ENCODE measurements at regions not wholly inside any gene's neighbourhood (a gene's known extent, or its start where the extent isn't known, plus 50 kb on each side); places are given as distances from the start of the nearest gene placed in this dataset.

- no peak for DNase-seq (ENCODE audit: low read depth, low spot score)
These were observed 1327.6 kb downstream of the UQCRFS1 start for GRCh38 chr19:27885359-27885758.

GRCh38 chr19:27884376-27884775 lies 1328.6 kb downstream of the UQCRFS1 start:
- WGBS (ENCODE audit: insufficient coverage, insufficient read length): no CpG with 5 or more reads among the region's 2 CpGs

More at GRCh38 chr19:27885359-27885758, 1327.6 kb downstream of the UQCRFS1 start:
- H3K36me3 ChIP-seq (ENCODE audit: control insufficient read depth, insufficient read depth, low read length): no peaks in the 10 kb centered on the region
- no peak overlapping the region for H3K27ac ChIP-seq (ENCODE audit: low read length)
- H3K9me3 ChIP-seq (ENCODE audit: control insufficient read depth, insufficient read depth, low read length): peaks cover 11% of the 10 kb centered on the region
- WGBS (ENCODE audit: insufficient coverage, insufficient read length): no CpG with 5 or more reads among the region's 7 CpGs
- H3K4me3 ChIP-seq (ENCODE audit: low read length): no peak overlapping the region
- H3K27me3 ChIP-seq (ENCODE audit: control insufficient read depth, insufficient read depth, low read length): no peaks in the 10 kb centered on the region
- H3K4me1 ChIP-seq (ENCODE audit: control insufficient read depth, insufficient read depth, low read length): no peaks in the 10 kb centered on the region

GRCh38 chr19:27881213-27881612 lies 1331.7 kb downstream of the UQCRFS1 start:
- Histone ChIP-seq H3K36me3 (ENCODE audit: control insufficient read depth, insufficient read depth, low read length) (no peaks in the 10 kb centered on the region), H3K27ac (ENCODE audit: low read length) (no peak overlapping the region), H3K9me3 (ENCODE audit: control insufficient read depth, insufficient read depth, low read length) (peaks cover 10% of the 10 kb centered on the region; the same call in 1 of the 2 replicates), H3K27me3 (ENCODE audit: control insufficient read depth, insufficient read depth, low read length) (no peaks in the 10 kb centered on the region), H3K4me1 (ENCODE audit: control insufficient read depth, insufficient read depth, low read length) (no peaks in the 10 kb centered on the region), H3K4me3 (ENCODE audit: low read length) (no peak overlapping the region)
- WGBS (ENCODE audit: insufficient coverage, insufficient read length): no CpG with 5 or more reads among the region's 3 CpGs
- DNase-seq (ENCODE audit: low read depth, low spot score): no peak

More at GRCh38 chr19:27884376-27884775, 1328.6 kb downstream of the UQCRFS1 start:
- H3K4me1 ChIP-seq (ENCODE audit: control insufficient read depth, insufficient read depth, low read length): no peaks in the 10 kb centered on the region
- no peaks in the 10 kb centered on the region for H3K36me3 ChIP-seq (ENCODE audit: control insufficient read depth, insufficient read depth, low read length)
- peaks cover 13% of the 10 kb centered on the region for H3K9me3 ChIP-seq (ENCODE audit: control insufficient read depth, insufficient read depth, low read length)
- no peaks in the 10 kb centered on the region for H3K27me3 ChIP-seq (ENCODE audit: control insufficient read depth, insufficient read depth, low read length)
- no peak overlapping the region for H3K27ac ChIP-seq (ENCODE audit: low read length)
- no peak for DNase-seq (ENCODE audit: low read depth, low spot score)
- no peak overlapping the region for H3K4me3 ChIP-seq (ENCODE audit: low read length)

- Histone ChIP-seq H3K9me3 (ENCODE audit: control insufficient read depth, insufficient read depth, low read length) (peaks cover 13% of the 10 kb centered on the region), H3K27ac (ENCODE audit: low read length) (no peak overlapping the region)
- no CpG with 5 or more reads among the region's 6 CpGs for WGBS (ENCODE audit: insufficient coverage, insufficient read length)
These were observed 1335.9 kb downstream of the UQCRFS1 start for GRCh38 chr19:27876976-27877512.

GRCh38 chr19:27876489-27876888 lies 1336.5 kb downstream of the UQCRFS1 start:
- peaks cover 13% of the 10 kb centered on the region for H3K9me3 ChIP-seq (ENCODE audit: control insufficient read depth, insufficient read depth, low read length)

More at GRCh38 chr19:27876976-27877512, 1335.9 kb downstream of the UQCRFS1 start:
- DNase-seq (ENCODE audit: low read depth, low spot score): no peak
- no peak overlapping the region for H3K4me3 ChIP-seq (ENCODE audit: low read length)
- no peaks in the 10 kb centered on the region for H3K4me1 ChIP-seq (ENCODE audit: control insufficient read depth, insufficient read depth, low read length)
- H3K27me3 ChIP-seq (ENCODE audit: control insufficient read depth, insufficient read depth, low read length): no peaks in the 10 kb centered on the region
- H3K36me3 ChIP-seq (ENCODE audit: control insufficient read depth, insufficient read depth, low read length): no peaks in the 10 kb centered on the region

GRCh38 chr19:27872370-27872769 lies 1340.6 kb downstream of the UQCRFS1 start:
- 100% methylated on average over 3 of the region's 4 CpGs for WGBS (ENCODE audit: insufficient coverage, insufficient read length)
- DNase-seq (ENCODE audit: low read depth, low spot score): no peak
- no peaks in the 10 kb centered on the region for H3K36me3 ChIP-seq (ENCODE audit: control insufficient read depth, insufficient read depth, low read length)
- H3K27ac ChIP-seq (ENCODE audit: low read length): no peak overlapping the region
- peaks cover 7% of the 10 kb centered on the region for H3K9me3 ChIP-seq (ENCODE audit: control insufficient read depth, insufficient read depth, low read length)
- no peak overlapping the region for H3K4me3 ChIP-seq (ENCODE audit: low read length)
- H3K27me3 ChIP-seq (ENCODE audit: control insufficient read depth, insufficient read depth, low read length): no peaks in the 10 kb centered on the region
- no peaks in the 10 kb centered on the region for H3K4me1 ChIP-seq (ENCODE audit: control insufficient read depth, insufficient read depth, low read length)

More at GRCh38 chr19:27876489-27876888, 1336.5 kb downstream of the UQCRFS1 start:
- no peak overlapping the region for H3K4me3 ChIP-seq (ENCODE audit: low read length)
- no peak overlapping the region for H3K27ac ChIP-seq (ENCODE audit: low read length)
- no peaks in the 10 kb centered on the region for H3K27me3 ChIP-seq (ENCODE audit: control insufficient read depth, insufficient read depth, low read length)
- no CpG with 5 or more reads among the region's 3 CpGs for WGBS (ENCODE audit: insufficient coverage, insufficient read length)
- H3K36me3 ChIP-seq (ENCODE audit: control insufficient read depth, insufficient read depth, low read length): no peaks in the 10 kb centered on the region
- no peak for DNase-seq (ENCODE audit: low read depth, low spot score)
- H3K4me1 ChIP-seq (ENCODE audit: control insufficient read depth, insufficient read depth, low read length): no peaks in the 10 kb centered on the region

GRCh38 chr19:27870293-27870692 lies 1342.7 kb downstream of the UQCRFS1 start:
- no peak for DNase-seq (ENCODE audit: low read depth, low spot score)
- Histone ChIP-seq H3K27me3 (ENCODE audit: control insufficient read depth, insufficient read depth, low read length) (no peaks in the 10 kb centered on the region), H3K27ac (ENCODE audit: low read length) (no peak overlapping the region), H3K4me3 (ENCODE audit: low read length) (no peak overlapping the region), H3K36me3 (ENCODE audit: control insufficient read depth, insufficient read depth, low read length) (no peaks in the 10 kb centered on the region), H3K9me3 (ENCODE audit: control insufficient read depth, insufficient read depth, low read length) (peaks cover 9% of the 10 kb centered on the region), H3K4me1 (ENCODE audit: control insufficient read depth, insufficient read depth, low read length) (no peaks in the 10 kb centered on the region)

- no peaks in the 10 kb centered on the region for H3K27me3 ChIP-seq (ENCODE audit: control insufficient read depth, insufficient read depth, low read length)
- no peak overlapping the region for H3K27ac ChIP-seq (ENCODE audit: low read length)
- H3K36me3 ChIP-seq (ENCODE audit: control insufficient read depth, insufficient read depth, low read length): no peaks in the 10 kb centered on the region
- no peak overlapping the region for H3K4me3 ChIP-seq (ENCODE audit: low read length)
- no peaks in the 10 kb centered on the region for H3K4me1 ChIP-seq (ENCODE audit: control insufficient read depth, insufficient read depth, low read length)
- no peak for DNase-seq (ENCODE audit: low read depth, low spot score)
- H3K9me3 ChIP-seq (ENCODE audit: control insufficient read depth, insufficient read depth, low read length): peaks cover 7% of the 10 kb centered on the region
These were observed 1344.9 kb downstream of the UQCRFS1 start for GRCh38 chr19:27868007-27868406.

- H3K9me3 ChIP-seq (ENCODE audit: control insufficient read depth, insufficient read depth, low read length): peaks cover 10% of the 10 kb centered on the region
- no CpG with 5 or more reads among the region's 6 CpGs for WGBS (ENCODE audit: insufficient coverage, insufficient read length)
- H3K4me3 ChIP-seq (ENCODE audit: low read length): no peak overlapping the region
- no peak for DNase-seq (ENCODE audit: low read depth, low spot score)
- no peaks in the 10 kb centered on the region for H3K4me1 ChIP-seq (ENCODE audit: control insufficient read depth, insufficient read depth, low read length)
- no peaks in the 10 kb centered on the region for H3K36me3 ChIP-seq (ENCODE audit: control insufficient read depth, insufficient read depth, low read length)
- H3K27ac ChIP-seq (ENCODE audit: low read length): no peak overlapping the region
- no peaks in the 10 kb centered on the region for H3K27me3 ChIP-seq (ENCODE audit: control insufficient read depth, insufficient read depth, low read length)
These were observed 1346.8 kb downstream of the UQCRFS1 start for GRCh38 chr19:27865927-27866777.

GRCh38 chr19:27861411-27861975 lies 1351.5 kb downstream of the UQCRFS1 start:
- WGBS (ENCODE audit: insufficient coverage, insufficient read length): no CpG with 5 or more reads among the region's 8 CpGs
- Histone ChIP-seq H3K4me1 (ENCODE audit: control insufficient read depth, insufficient read depth, low read length) (no peaks in the 10 kb centered on the region), H3K27ac (ENCODE audit: low read length) (no peak overlapping the region), H3K9me3 (ENCODE audit: control insufficient read depth, insufficient read depth, low read length) (peaks cover 16% of the 10 kb centered on the region), H3K4me3 (ENCODE audit: low read length) (no peak overlapping the region), H3K36me3 (ENCODE audit: control insufficient read depth, insufficient read depth, low read length) (no peaks in the 10 kb centered on the region), H3K27me3 (ENCODE audit: control insufficient read depth, insufficient read depth, low read length) (no peaks in the 10 kb centered on the region)
- DNase-seq (ENCODE audit: low read depth, low spot score): no peak

Measured in iPS DF 6.9 (cell line).